Mononuclear cell (primary cell): ENCODE measurements at regions not wholly inside any gene's neighbourhood (a gene's known extent, or its start where the extent isn't known, plus 50 kb on each side); places are given as distances from the start of the nearest gene placed in this dataset.

Experiments
- H3K27me3 ChIP-seq: 2 replicates; pipeline ENCODE4 v1.6.0; 2011; ENCODE audit warnings: low read length, control low read depth; ENCODE audit not compliant: insufficient read depth
- H3K4me1 ChIP-seq: 2 replicates; pipeline ENCODE4 v1.5.1; 2011; ENCODE audit warnings: mild to moderate bottlenecking, low read length, control low read depth; ENCODE audit not compliant: insufficient read depth
- H3K4me3 ChIP-seq: 2 replicates; pipeline ENCODE4 v1.5.1; 2011; ENCODE audit warnings: mild to moderate bottlenecking, low read length, moderate library complexity
- H3K9me3 ChIP-seq: 2 replicates; pipeline ENCODE4 v1.5.1; 2011; ENCODE audit warnings: low read depth, mild to moderate bottlenecking, control low read depth, low read length

DNA sequence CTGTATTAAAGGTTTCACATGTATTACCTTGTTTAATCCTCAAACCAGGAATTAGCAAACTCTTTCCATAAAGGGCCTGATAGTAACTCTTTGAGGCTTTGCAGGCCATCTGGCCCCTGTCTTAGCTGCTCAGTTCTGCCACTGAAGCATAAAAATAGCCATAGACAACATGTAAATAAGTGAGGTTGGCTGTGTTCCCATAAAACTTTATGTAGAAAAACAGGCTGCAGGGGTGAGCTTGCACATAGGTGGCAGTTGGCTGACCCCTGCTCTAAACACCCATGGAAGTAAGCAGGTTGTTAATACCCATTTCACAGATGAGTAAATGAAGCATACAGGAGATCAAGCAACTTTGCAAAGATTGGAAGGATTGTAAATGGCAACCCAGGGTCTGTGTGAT, 1279.2 kb upstream of the AUTS2 start:
- peaks cover 4% of the 10 kb centered on the region for H3K9me3 ChIP-seq

DNA sequence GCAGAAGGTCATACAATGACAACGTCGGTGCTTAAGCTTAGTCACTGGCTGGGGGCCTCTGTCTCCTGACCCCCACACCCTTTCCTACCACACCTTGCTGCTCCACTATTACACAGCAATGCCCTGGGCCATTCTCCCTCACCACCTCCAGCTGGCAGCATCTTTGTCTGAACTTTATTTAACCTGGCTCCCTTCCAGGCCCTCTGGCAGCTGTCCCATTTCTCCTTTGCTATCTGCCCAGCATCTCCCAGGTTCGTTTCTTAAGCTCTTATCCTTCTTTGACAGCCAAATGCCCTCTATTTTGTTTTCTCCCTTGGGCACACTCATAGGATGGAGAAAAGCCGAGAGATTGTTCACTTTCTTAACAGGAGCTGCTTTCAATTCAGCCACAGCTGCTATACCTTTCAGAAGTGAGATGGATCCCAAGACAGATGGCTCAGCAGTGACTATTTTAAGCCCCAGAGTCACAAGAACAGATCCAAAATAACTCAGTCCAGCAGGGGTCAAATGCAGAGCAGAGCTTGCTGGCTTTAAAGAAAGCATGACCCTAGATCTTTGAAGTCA, 1277.1 kb upstream of the AUTS2 start:
- H3K4me1 ChIP-seq: no peaks in the 10 kb centered on the region
- peaks cover 2% of the 10 kb centered on the region for H3K9me3 ChIP-seq

More for the DNA sequence above, 1279.2 kb upstream of the AUTS2 start:
- Histone ChIP-seq H3K27me3 (no peaks in the 10 kb centered on the region), H3K4me3 (no peak overlapping the region), H3K4me1 (no peaks in the 10 kb centered on the region)

DNA sequence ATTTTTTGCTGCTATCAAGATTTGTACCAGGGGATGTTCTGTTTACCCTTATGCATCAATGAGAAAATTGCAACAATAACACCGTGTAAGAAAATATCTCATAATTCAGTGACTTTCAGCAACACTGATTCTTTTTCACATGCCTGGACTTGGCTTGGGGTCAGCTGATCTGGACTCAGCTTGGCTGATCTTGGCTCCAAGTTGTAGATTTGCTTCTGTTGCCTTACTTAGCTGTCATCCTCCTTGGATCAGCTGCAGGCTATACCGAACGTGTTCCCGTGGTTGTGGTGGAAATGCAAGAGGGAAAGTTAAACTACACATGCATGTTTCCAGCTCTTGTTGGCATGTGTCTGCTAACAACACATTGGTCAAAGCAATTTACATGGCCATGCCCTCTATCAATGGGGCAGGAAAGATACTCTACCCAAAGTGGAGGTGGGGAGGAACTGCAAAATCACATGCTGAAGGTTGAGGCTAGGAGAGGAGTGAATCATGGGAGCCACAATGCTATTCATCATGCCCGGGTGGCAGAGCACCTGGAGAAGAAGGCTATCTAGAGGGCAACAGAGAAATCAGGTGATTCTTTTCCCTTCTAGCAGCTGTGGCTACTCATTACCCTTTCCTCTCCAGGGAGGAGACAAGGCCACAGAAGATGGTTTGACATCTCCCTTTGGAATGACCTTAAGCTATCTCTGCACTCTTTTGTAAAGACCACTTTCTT, 1276.3 kb upstream of the AUTS2 start:
- H3K9me3 ChIP-seq: no peaks in the 10 kb centered on the region
- no peaks in the 10 kb centered on the region for H3K27me3 ChIP-seq
- H3K4me3 ChIP-seq: no peak overlapping the region
- no peaks in the 10 kb centered on the region for H3K4me1 ChIP-seq

More for the DNA sequence above, 1277.1 kb upstream of the AUTS2 start:
- Histone ChIP-seq H3K4me3 (no peak overlapping the region), H3K27me3 (no peaks in the 10 kb centered on the region)

DNA sequence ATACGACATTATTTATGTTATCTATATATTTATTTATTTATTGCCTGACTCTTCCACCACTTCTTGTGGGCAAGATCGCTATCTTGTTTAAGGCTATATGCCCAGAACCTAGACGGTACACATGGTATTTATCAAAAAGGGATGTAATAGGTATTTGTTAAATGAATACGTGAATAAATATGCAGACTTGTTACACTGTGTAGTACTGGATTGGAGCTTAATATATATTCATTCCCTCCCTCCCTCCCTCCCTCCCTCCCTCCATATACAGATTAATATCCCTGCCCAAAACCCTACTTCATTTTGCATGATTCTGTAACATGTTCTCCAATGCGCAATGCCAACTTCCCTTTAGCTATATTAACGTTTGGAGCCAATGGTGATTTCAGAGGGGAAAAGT, 1273.7 kb upstream of the AUTS2 start:
- no peaks in the 10 kb centered on the region for H3K4me1 ChIP-seq
- H3K4me3 ChIP-seq: no peak overlapping the region
- no peaks in the 10 kb centered on the region for H3K9me3 ChIP-seq
- no peaks in the 10 kb centered on the region for H3K27me3 ChIP-seq

DNA sequence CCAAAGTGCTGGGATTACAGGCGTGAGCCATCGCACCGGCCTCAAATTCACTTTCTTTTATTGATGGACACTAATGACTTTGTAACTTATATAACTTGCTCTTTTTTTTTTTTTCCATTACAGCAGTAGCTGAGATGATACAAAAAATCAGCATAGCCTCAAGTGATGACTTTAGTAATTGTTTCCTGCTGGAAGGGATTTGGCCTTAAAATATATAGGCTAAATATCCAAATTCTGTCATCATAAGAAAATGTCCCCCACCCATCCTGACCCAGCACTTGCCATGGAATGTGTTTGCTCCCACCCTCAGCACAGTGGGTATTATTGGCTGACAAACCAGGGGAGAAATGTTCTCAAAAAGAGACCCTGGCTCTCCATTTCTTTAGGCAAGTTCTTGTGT, 1264.1 kb upstream of the AUTS2 start:
- Histone ChIP-seq H3K9me3 (no peaks in the 10 kb centered on the region), H3K27me3 (no peaks in the 10 kb centered on the region), H3K4me1 (no peaks in the 10 kb centered on the region), H3K4me3 (no peak overlapping the region)

DNA sequence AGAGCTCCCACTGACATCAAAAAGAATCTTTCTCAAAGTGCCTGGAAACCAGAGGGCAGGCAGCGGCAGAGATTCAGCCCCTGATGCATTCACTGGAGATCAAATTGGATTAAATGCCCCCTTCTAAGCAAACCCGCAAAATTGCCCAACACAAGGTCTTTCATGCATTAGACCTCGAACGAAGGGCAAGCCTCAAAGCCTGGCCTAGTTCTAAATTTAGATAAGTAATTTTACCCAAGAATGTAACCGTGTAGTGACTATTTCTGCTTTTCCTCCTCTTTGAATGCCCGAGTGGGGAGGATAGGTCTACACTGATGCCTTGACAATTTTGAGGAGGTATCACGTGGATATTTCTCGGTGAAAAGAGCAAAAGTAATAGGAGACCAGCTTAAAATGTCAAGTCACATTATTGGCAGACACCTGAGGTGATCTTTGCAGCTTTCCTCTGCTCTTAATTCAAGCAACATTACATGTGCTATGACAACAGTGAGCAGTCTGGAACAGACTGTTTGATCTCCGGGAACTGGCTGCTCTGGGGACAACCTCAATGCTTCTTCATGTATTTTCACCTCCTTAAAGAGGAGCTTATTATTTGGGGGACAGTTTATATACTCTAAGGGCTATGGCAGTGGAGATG, 1263.5 kb upstream of the AUTS2 start:
- no peaks in the 10 kb centered on the region for H3K4me1 ChIP-seq
- no peak overlapping the region for H3K4me3 ChIP-seq
- H3K27me3 ChIP-seq: no peaks in the 10 kb centered on the region
- no peaks in the 10 kb centered on the region for H3K9me3 ChIP-seq

DNA sequence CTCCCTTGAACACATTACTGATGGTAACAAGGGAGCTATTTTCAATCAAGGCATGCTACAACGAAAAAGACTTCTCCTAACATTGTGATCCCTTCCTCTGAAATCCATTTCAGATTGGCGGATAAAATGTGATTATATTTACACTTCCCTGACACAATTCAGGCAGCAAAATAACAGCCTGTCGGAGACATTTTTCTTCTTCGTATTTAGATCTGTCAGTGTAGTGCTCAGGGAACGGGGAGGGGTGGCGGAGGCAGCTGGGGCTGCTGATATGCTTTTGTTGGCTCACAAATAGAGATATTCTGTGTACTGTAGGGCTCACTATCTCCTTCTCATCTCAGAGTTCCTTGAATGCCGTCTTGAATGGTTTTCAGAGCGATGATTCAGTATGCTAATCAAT, 1261.7 kb upstream of the AUTS2 start:
- Histone ChIP-seq H3K4me3 (no peak overlapping the region), H3K9me3 (no peaks in the 10 kb centered on the region), H3K27me3 (no peaks in the 10 kb centered on the region), H3K4me1 (no peaks in the 10 kb centered on the region)

DNA sequence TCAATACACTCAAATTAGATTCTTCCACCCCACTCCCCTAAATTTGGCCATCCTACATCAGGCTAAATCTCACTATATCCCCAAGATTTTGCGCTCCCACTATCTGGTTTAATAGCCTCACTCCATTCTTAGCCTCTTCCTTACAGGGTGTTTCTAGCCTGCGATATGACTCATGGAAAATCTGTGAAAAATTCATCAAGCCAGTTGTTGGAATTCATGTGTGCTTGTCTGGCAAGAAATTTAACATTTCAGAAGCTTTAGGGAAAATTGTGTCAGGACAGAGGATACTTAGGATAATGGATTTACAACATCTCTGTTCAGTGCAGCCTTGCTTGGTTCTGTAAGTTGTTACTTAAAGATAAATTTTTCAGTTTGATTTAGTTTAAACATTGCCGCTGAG, 1249.9 kb upstream of the AUTS2 start:
- H3K9me3 ChIP-seq: no peaks in the 10 kb centered on the region
- H3K27me3 ChIP-seq: no peaks in the 10 kb centered on the region
- no peak overlapping the region for H3K4me3 ChIP-seq
- H3K4me1 ChIP-seq: no peaks in the 10 kb centered on the region

DNA sequence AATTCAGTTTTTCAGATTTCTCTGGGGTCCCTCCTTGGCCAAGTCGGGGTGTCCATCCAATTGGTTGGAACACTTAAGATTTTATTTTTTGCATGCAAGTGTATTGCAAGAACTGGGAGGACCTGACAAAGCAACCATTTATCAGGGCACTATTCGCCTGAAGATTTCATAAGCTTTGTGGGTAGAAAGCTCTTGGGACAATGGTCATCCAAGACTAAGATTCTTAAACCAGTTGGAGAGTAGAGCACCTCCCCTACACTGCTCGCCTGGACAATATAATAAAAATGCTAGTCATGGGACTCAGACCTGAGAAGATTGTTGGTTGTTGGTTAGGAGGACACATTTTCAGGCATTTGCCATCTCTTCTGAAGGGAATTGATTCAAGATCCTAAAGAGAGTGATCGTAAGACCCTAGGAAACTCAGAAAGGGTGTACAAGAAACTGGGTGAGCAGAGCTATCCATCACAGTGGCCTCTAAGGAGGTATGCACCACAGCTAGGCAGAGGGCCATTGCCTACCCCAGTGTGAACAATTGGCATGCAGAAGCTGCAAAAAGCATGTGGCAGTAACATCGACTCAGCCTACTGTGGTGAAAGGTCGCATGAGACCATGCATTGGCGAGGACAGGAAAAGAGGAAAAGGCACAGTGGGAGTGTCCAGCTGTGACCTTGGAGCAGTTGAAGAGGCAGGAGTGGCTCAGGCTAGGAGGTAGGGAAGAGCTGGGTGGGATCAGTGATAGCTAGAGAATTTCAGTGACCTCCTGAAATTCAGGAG, 1235.3 kb upstream of the AUTS2 start:
- Histone ChIP-seq H3K4me1 (no peaks in the 10 kb centered on the region), H3K9me3 (no peaks in the 10 kb centered on the region), H3K27me3 (no peaks in the 10 kb centered on the region), H3K4me3 (no peak overlapping the region)

DNA sequence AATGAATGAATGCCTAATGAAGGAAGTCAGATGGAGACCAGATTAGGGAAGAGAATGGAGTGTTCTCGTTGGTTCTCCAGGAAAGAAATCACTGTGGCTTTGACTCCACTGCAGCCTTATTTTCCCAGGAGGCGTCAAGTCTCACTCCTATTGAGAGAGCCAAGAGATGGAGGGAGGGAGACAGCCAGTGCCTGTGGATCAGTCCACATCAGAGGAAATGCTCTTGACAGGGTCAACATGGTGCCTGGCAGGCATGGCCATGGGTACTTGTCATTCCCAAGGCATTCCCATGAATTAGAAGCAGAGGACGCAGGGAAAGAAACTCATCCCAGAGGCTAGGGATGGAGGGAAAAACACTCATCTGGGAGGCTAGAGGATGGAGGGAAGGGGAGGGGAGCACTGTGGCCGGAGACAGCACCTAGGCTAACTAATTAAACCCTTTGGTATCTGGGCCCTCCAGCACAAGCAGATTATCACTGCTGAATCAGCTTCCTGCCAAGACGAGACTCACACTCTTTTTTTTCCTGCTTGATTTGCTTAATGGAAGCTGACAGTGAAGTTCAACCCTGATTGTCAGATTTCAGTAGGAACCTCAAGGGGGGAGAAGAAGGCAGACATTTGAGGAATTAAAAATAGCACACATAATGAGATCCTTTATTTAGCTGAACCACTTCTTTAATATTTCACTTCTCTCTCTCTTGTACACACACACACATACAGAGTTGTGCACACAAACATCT, 1233.2 kb upstream of the AUTS2 start:
- H3K4me1 ChIP-seq: no peaks in the 10 kb centered on the region
- no peaks in the 10 kb centered on the region for H3K27me3 ChIP-seq
- H3K9me3 ChIP-seq: no peaks in the 10 kb centered on the region
- H3K4me3 ChIP-seq: no peak overlapping the region

DNA sequence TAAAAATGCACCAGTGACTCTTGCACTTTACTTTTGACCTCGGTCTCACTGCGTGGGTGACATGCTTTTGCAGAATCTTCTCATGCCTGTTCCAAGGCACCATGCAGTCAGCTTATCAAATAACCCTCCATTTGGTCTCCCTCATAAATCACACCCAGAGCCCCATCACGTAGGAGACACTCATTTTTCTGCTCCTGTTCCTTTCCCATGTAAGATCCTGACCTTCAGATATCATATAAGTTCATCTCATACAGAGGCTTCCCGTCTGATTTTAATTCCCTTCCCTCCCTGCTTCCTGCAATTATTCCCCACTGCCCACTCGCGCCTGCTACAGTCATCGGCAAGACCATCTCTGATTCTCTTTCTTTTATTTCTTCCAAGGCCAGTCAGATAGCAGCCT, 1226.3 kb upstream of the AUTS2 start:
- Histone ChIP-seq H3K4me3 (no peak overlapping the region), H3K4me1 (no peaks in the 10 kb centered on the region), H3K27me3 (no peaks in the 10 kb centered on the region), H3K9me3 (no peaks in the 10 kb centered on the region)

DNA sequence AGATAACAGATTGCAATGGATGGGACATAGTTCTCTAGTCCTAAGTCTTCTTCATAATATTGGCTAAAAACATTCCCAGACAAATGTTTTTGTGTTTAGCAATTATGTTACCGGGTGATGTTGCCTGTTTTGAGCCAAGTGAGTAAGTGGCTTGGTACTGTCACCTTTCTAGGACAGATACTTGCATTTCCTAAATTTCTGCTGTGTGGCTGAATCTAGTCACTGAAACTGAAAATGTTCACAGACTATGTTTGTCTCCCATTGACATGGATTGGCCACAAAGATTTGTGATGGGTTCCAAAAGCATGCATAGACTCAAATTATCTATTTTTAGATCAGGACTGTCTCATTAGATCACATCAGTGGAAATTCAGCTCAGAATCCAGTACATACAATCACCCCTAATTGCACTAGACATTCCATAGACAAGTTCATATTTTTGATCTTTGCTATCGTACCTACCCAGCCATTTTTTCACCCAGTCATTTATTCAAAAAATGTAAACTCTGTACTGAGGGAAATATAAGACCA, 1222.1 kb upstream of the AUTS2 start:
- H3K4me3 ChIP-seq: no peak overlapping the region
- H3K4me1 ChIP-seq: no peaks in the 10 kb centered on the region
- H3K27me3 ChIP-seq: no peaks in the 10 kb centered on the region
- no peaks in the 10 kb centered on the region for H3K9me3 ChIP-seq

DNA sequence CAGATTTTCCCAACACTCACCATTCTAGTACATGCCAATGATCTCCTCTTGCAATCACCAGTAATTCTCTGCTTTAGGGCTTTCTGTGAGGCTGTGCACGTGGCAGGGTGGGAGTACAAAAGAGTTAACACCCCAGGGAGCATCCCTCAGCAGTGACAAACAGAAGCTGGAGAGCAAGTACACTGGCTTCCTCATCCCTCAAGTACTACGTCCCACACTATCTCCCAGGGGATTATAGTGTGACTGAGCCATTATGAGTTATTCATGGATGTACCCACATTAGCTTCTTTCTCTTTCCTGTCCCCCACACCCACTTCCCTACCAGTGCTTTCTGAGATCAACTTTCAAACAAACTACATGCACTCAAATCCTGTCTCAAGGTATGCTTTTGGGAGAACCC, 1216.5 kb upstream of the AUTS2 start:
- no peaks in the 10 kb centered on the region for H3K4me1 ChIP-seq
- H3K4me3 ChIP-seq: no peak overlapping the region
- H3K27me3 ChIP-seq: no peaks in the 10 kb centered on the region
- H3K9me3 ChIP-seq: peaks cover 9% of the 10 kb centered on the region

DNA sequence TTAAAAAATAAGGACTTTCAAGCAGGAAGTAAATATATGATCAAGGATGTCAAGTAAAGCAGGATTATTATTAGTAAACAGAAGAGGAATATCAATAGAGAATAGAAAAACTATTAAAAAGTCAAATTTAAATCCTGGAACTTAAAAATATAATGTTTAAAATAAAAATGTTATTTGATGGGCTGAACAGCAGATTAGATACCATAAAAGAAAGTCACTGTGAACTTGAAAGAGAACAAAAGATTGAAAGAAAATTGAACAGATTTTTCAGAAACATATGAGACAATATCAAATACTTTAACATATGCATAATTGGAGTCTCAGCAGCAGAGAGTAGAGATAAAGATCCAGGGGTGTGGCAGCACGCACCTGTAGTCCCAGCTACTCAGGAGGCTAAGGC, 1213.7 kb upstream of the AUTS2 start:
- peaks cover 9% of the 10 kb centered on the region for H3K9me3 ChIP-seq
- no peaks in the 10 kb centered on the region for H3K27me3 ChIP-seq
- H3K4me1 ChIP-seq: no peaks in the 10 kb centered on the region
- no peak overlapping the region for H3K4me3 ChIP-seq
